Ovary (tissue), 3 donors: ENCODE measurements at regions not wholly inside any gene's neighbourhood (a gene's known extent, or its start where the extent isn't known, plus 50 kb on each side); places are given as distances from the start of the nearest gene placed in this dataset.

ENCODE experiments used
- CTCF ChIP-seq, 3 donors: fragments of 450-650 bp in 2 of 3; fragments of 200-600 bp in 1 of 3; IDR thresholded peaks; one replicate each; pipeline versions ENCODE4 v1.5.1 to v1.8.0; 2016 to 2022; ENCODE audit warnings: antibody characterized with exemption in 3 of 3, mild to moderate bottlenecking in 1 of 3
- EP300 ChIP-seq: sonication (generic); formaldehyde crosslinking; IDR thresholded peaks from one replicate; pipeline ENCODE4 v1.6.1; 2017; ENCODE audit warnings: antibody characterized with exemption
- donor health status: DM: no; HTN: no; CAD: no.

- no peak for TF ChIP-seq EP300
- TF ChIP-seq CTCF (IDR thresholded peaks at IDR 0.05): no peak
These were observed 65.4 kb upstream of the IFFO2 start for GRCh38 chr1:19021845-19022244.
